ENCODE measurements at regions not wholly inside any gene's neighbourhood (a gene's known extent, or its start where the extent isn't known, plus 50 kb on each side); places are given as distances from the start of the nearest gene placed in this dataset.

DNA sequence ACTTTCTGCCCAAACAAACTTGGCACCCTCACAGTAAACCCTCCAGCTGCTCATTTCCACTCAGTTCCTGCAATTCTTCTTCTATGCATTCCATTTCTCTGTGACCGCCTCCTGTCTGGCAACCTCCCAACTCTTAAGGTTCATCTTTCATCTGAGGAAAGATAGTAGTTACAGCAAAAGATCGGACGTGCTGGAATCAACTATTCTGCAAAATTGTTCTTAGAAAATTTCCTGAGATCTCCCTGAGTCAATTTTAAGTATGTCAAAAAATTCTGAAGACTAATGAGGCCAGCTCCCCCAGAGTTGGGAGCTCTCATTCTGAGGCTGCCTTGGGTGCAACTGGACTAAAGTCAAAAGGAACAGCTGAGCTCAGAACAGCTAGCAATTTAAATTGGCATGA lies 1026.0 kb downstream of the ADGRL3 start:
- TF ChIP-seq CTCF (IDR thresholded peaks at IDR 0.05) (no peak), CHD2 (IDR thresholded peaks at IDR 0.05; ENCODE audit: low read length, partially characterized antibody) (no peak), REST (IDR thresholded peaks at IDR 0.05; ENCODE audit: low read depth, low read length) (no peak), POLR2AphosphoS5 (IDR thresholded peaks at IDR 0.05; ENCODE audit: low read depth, low read length) (no peak), SMC3 (IDR thresholded peaks at IDR 0.05; ENCODE audit: low read depth, low read length) (no peak), RCOR1 (IDR thresholded peaks at IDR 0.05; ENCODE audit: low read length) (no peak), SIN3A (IDR thresholded peaks at IDR 0.05; ENCODE audit: borderline replicate concordance, low read depth, low read length) (no peak), TEAD4 (IDR thresholded peaks at IDR 0.05; ENCODE audit: borderline replicate concordance, insufficient read depth) (no peak), YY1 (IDR thresholded peaks at IDR 0.05; ENCODE audit: low read depth) (no peak), EZH2phosphoT487 (IDR thresholded peaks at IDR 0.05; ENCODE audit: borderline replicate concordance, low read depth) (no peak), EP300 (IDR thresholded peaks at IDR 0.05; ENCODE audit: borderline replicate concordance in 1 of 2, low read depth in 1 of 2, low read length in 1 of 2) (no peak), RFX5 (IDR thresholded peaks at IDR 0.05; ENCODE audit: low read length) (no peak)
- TF ChIP-seq, protein P1, sequence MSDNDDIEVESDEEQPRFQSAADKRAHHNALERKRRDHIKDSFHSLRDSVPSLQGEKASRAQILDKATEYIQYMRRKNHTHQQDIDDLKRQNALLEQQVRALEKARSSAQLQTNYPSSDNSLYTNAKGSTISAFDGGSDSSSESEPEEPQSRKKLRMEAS (IDR thresholded peaks at IDR 0.05; ENCODE audit: low read depth), result no peak
